ENCODE measurements at regions not wholly inside any gene's neighbourhood (a gene's known extent, or its start where the extent isn't known, plus 50 kb on each side); places are given as distances from the start of the nearest gene placed in this dataset.
"Not testable (repeated sequence)": the region's sequence is repeated elsewhere in the genome, so short reads cannot be mapped to it uniquely, and the experiment has no call there.

- Histone ChIP-seq H3K4me1 (ENCODE audit: low read depth) (no peaks in the 10 kb centered on the region), H3K9me3 (ENCODE audit: low read depth) (no peaks in the 10 kb centered on the region), H3K4me3 (no peak overlapping the region), H3K36me3 (no peaks in the 10 kb centered on the region), H3K27me3 (peaks cover 4% of the 10 kb centered on the region), H3K27ac (no peak overlapping the region)
- no peak for TF ChIP-seq CTCF (IDR thresholded peaks at IDR 0.05; ENCODE audit: low read depth, low read length)
- no peak for DNase-seq (ENCODE audit: low read depth in 1 of 2, low spot score in 1 of 2)
These were observed 171.2 kb downstream of the RTP5 start for GRCh38 chr2:242040681-242041080.

- no peaks in the 10 kb centered on the region for H3K9me3 ChIP-seq (ENCODE audit: low read depth)
- no peak for TF ChIP-seq CTCF (IDR thresholded peaks at IDR 0.05; ENCODE audit: low read depth, low read length)
- DNase-seq (ENCODE audit: low read depth in 1 of 2, low spot score in 1 of 2) = no peak
- no peak overlapping the region for H3K4me3 ChIP-seq
- H3K4me1 ChIP-seq (ENCODE audit: low read depth) = no peaks in the 10 kb centered on the region
- no peak overlapping the region for H3K27ac ChIP-seq
- no peaks in the 10 kb centered on the region for H3K36me3 ChIP-seq
- H3K27me3 ChIP-seq = peaks cover 12% of the 10 kb centered on the region
These were observed 172.3 kb downstream of the RTP5 start for GRCh38 chr2:242041816-242042215.

GRCh38 chr2:242043538-242044312 lies 174.2 kb downstream of the RTP5 start:
- H3K9me3 ChIP-seq (ENCODE audit: low read depth) = no peaks in the 10 kb centered on the region
- DNase-seq (ENCODE audit: low read depth in 1 of 2, low spot score in 1 of 2) = no peak
- no peaks in the 10 kb centered on the region for H3K36me3 ChIP-seq
- no peak for TF ChIP-seq CTCF (IDR thresholded peaks at IDR 0.05; ENCODE audit: low read depth, low read length)
- no peak overlapping the region for H3K4me3 ChIP-seq
- peaks cover 24% of the 10 kb centered on the region for H3K27me3 ChIP-seq
- H3K4me1 ChIP-seq (ENCODE audit: low read depth) = no peaks in the 10 kb centered on the region
- no peak overlapping the region for H3K27ac ChIP-seq

GRCh38 chr2:242044313-242044590 lies 174.7 kb downstream of the RTP5 start:
- Histone ChIP-seq H3K4me1 (ENCODE audit: low read depth) (no peaks in the 10 kb centered on the region), H3K27ac (no peak overlapping the region), H3K27me3 (peaks cover 24% of the 10 kb centered on the region), H3K4me3 (no peak overlapping the region), H3K9me3 (ENCODE audit: low read depth) (no peaks in the 10 kb centered on the region), H3K36me3 (no peaks in the 10 kb centered on the region)
- no peak for DNase-seq (ENCODE audit: low read depth in 1 of 2, low spot score in 1 of 2)
- TF ChIP-seq CTCF (IDR thresholded peaks at IDR 0.05; ENCODE audit: low read depth, low read length) = no peak

GRCh38 chr2:242045596-242046144 lies 176.1 kb downstream of the RTP5 start:
- H3K27ac ChIP-seq; DNase-seq (ENCODE audit: low read depth in 1 of 2, low spot score in 1 of 2); H3K36me3 ChIP-seq; H3K4me3 ChIP-seq; H3K4me1 ChIP-seq (ENCODE audit: low read depth); H3K9me3 ChIP-seq (ENCODE audit: low read depth): not testable (repeated sequence)
- peaks cover 24% of the 10 kb centered on the region for H3K27me3 ChIP-seq

GRCh38 chr2:242046206-242046826 lies 176.8 kb downstream of the RTP5 start:
- no peaks in the 10 kb centered on the region for H3K4me1 ChIP-seq (ENCODE audit: low read depth)
- H3K27me3 ChIP-seq = peaks cover 27% of the 10 kb centered on the region
- no peaks in the 10 kb centered on the region for H3K36me3 ChIP-seq
- no peak overlapping the region for H3K4me3 ChIP-seq
- DNase-seq (ENCODE audit: low read depth in 1 of 2, low spot score in 1 of 2) = no peak
- no peaks in the 10 kb centered on the region for H3K9me3 ChIP-seq (ENCODE audit: low read depth)
- no peak overlapping the region for H3K27ac ChIP-seq
- no peak for TF ChIP-seq CTCF (IDR thresholded peaks at IDR 0.05; ENCODE audit: low read depth, low read length)
